Keratinocyte (primary cell): ENCODE measurements at regions not wholly inside any gene's neighbourhood (a gene's known extent, or its start where the extent isn't known, plus 50 kb on each side); places are given as distances from the start of the nearest gene placed in this dataset.

Experiments used
- DNase-seq: peaks from one replicate; pipeline ENCODE4 v3.0.0-alpha.2; 2011; ENCODE audit warnings: low read depth, missing footprints, low spot score
- FAIRE-seq: peaks from 2 replicates; lab custom pipeline; 2011; peaks lifted over from hg19 to GRCh38; lab: Jason Lieb, UNC
- H2AFZ ChIP-seq: 2 replicates; pipeline ENCODE4 v1.6.0; 2012; ENCODE audit warnings: low read length, control low read depth, inconsistent platforms; ENCODE audit not compliant: control insufficient read depth
- H3K27ac ChIP-seq: 2 replicates; pipeline ENCODE4 v1.5.1; 2011; ENCODE audit warnings: low read length; ENCODE audit not compliant: control insufficient read depth, insufficient read depth
- H3K27me3 ChIP-seq: 3 replicates; pipeline ENCODE4 v1.6.0; 2011; ENCODE audit warnings: low read length; ENCODE audit not compliant: control insufficient read depth, insufficient read depth; ENCODE audit errors: extremely low read depth
- H3K36me3 ChIP-seq, 2 experiments: 2 replicates in 1 of 2; 3 replicates in 1 of 2; pipeline ENCODE4 v1.5.1; 2011; ENCODE audit warnings: low read length in 2 of 2, mild to moderate bottlenecking in 1 of 2; ENCODE audit not compliant: control insufficient read depth in 2 of 2, insufficient read depth in 2 of 2; ENCODE audit errors: extremely low read depth in 1 of 2
- H3K4me1 ChIP-seq: 3 replicates; pipeline ENCODE4 v1.5.1; 2011; ENCODE audit warnings: low read length; ENCODE audit not compliant: control insufficient read depth, insufficient read depth; ENCODE audit errors: extremely low read depth
- H3K4me2 ChIP-seq: 3 replicates; pipeline ENCODE4 v1.6.0; 2011; ENCODE audit warnings: low read depth, low read length; ENCODE audit not compliant: control insufficient read depth, insufficient read depth; ENCODE audit errors: extremely low read depth
- H3K4me3 ChIP-seq, 3 experiments: fragments of 200-600 bp in 1 of 3; sonication (generic) in 1 of 3; 2 replicates in 2 of 3; 3 replicates in 1 of 3; pipeline ENCODE4 v1.5.1; 2011 to 2016; ENCODE audit warnings: low read length in 3 of 3, mild to moderate bottlenecking in 3 of 3, control low read depth in 2 of 3, inconsistent platforms in 1 of 3, low read depth in 1 of 3, mixed read lengths in 1 of 3, mixed run types in 1 of 3, moderate library complexity in 1 of 3; ENCODE audit not compliant: control insufficient read depth in 2 of 3, insufficient read depth in 2 of 3; ENCODE audit errors: extremely low read depth in 1 of 3
- H3K79me2 ChIP-seq: 2 replicates; pipeline ENCODE4 v1.6.0; 2012; ENCODE audit warnings: low read length; ENCODE audit not compliant: control insufficient read depth, insufficient read depth
- H3K9ac ChIP-seq: 3 replicates; pipeline ENCODE4 v1.6.0; 2011; ENCODE audit warnings: low read length; ENCODE audit not compliant: control insufficient read depth, insufficient read depth; ENCODE audit errors: extremely low read depth
- H3K9me1 ChIP-seq: 3 replicates; pipeline ENCODE4 v1.6.0; 2011; ENCODE audit warnings: low read length; ENCODE audit not compliant: control insufficient read depth, insufficient read depth; ENCODE audit errors: extremely low read depth
- H3K9me3 ChIP-seq: 2 replicates; pipeline ENCODE4 v1.5.1; 2012; ENCODE audit warnings: low read depth, low read length; ENCODE audit not compliant: control insufficient read depth
- H4K20me1 ChIP-seq: 3 replicates; pipeline ENCODE4 v1.6.0; 2011; ENCODE audit warnings: low read length; ENCODE audit not compliant: control insufficient read depth, insufficient read depth; ENCODE audit errors: extremely low read depth
- EZH2 ChIP-seq: IDR thresholded peaks from one replicate; pipeline ENCODE4 v1.6.1; 2012; ENCODE audit warnings: inconsistent platforms, mild to moderate bottlenecking, low read length, moderate library complexity
- dilution Hi-C: fragments of 300-500 bp; cut with MboI; formaldehyde crosslinking; loops from one replicate; pipeline ENCODE4 v1.7.0; 2020; ENCODE audit warnings: low sequenced_read_pairs; ENCODE audit not compliant: extremely low pct_ligation_motif_present
- TF ChIP-seq, protein P1 (sequence below), 3 experiments: IDR thresholded peaks in 1 of 3; conservative IDR thresholded peaks in 1 of 3; optimal IDR thresholded peaks in 1 of 3; 2 replicates in 2 of 3; 3 replicates in 1 of 3; pipeline versions ENCODE3 to v1.5.1; 2011; ENCODE audit warnings: low read length in 3 of 3, mild to moderate bottlenecking in 3 of 3, moderate library complexity in 2 of 3, control low read depth in 1 of 3, inconsistent platforms in 1 of 3; ENCODE audit not compliant: insufficient read depth in 2 of 3; ENCODE audit errors: extremely low read depth in 1 of 3

GRCh38 chr16:61243954-61244353 is 792.3 kb downstream of the CDH8 start:
- FAIRE-seq: no peak
- TF ChIP-seq, protein P1, sequence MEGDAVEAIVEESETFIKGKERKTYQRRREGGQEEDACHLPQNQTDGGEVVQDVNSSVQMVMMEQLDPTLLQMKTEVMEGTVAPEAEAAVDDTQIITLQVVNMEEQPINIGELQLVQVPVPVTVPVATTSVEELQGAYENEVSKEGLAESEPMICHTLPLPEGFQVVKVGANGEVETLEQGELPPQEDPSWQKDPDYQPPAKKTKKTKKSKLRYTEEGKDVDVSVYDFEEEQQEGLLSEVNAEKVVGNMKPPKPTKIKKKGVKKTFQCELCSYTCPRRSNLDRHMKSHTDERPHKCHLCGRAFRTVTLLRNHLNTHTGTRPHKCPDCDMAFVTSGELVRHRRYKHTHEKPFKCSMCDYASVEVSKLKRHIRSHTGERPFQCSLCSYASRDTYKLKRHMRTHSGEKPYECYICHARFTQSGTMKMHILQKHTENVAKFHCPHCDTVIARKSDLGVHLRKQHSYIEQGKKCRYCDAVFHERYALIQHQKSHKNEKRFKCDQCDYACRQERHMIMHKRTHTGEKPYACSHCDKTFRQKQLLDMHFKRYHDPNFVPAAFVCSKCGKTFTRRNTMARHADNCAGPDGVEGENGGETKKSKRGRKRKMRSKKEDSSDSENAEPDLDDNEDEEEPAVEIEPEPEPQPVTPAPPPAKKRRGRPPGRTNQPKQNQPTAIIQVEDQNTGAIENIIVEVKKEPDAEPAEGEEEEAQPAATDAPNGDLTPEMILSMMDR (optimal IDR thresholded peaks at IDR 0.05 in 1 of 3, IDR thresholded peaks at IDR 0.05 in 1 of 3, conservative IDR thresholded peaks at IDR 0.05 in 1 of 3; ENCODE audit: extremely low read depth in 1 of 3, insufficient read depth in 2 of 3, low read length in 3 of 3): no peak
- TF ChIP-seq EZH2: no peak
- no peak for DNase-seq
- dilution Hi-C loops: no loop called here
- no peaks in the 10 kb centered on the region for H3K36me3 ChIP-seq
- H3K4me1 ChIP-seq: no peaks in the 10 kb centered on the region
- H2AFZ ChIP-seq: no peak overlapping the region
- no peaks in the 10 kb centered on the region for H3K9me1 ChIP-seq
- H3K4me2 ChIP-seq: no peak overlapping the region
- no peaks in the 10 kb centered on the region for H3K27me3 ChIP-seq
- H3K79me2 ChIP-seq: no peaks in the 10 kb centered on the region
- H4K20me1 ChIP-seq: no peaks in the 10 kb centered on the region
- no peak overlapping the region for H3K9ac ChIP-seq
- no peak overlapping the region for H3K27ac ChIP-seq
- no peak overlapping the region for H3K4me3 ChIP-seq
- no peaks in the 10 kb centered on the region for H3K9me3 ChIP-seq

DNA sequence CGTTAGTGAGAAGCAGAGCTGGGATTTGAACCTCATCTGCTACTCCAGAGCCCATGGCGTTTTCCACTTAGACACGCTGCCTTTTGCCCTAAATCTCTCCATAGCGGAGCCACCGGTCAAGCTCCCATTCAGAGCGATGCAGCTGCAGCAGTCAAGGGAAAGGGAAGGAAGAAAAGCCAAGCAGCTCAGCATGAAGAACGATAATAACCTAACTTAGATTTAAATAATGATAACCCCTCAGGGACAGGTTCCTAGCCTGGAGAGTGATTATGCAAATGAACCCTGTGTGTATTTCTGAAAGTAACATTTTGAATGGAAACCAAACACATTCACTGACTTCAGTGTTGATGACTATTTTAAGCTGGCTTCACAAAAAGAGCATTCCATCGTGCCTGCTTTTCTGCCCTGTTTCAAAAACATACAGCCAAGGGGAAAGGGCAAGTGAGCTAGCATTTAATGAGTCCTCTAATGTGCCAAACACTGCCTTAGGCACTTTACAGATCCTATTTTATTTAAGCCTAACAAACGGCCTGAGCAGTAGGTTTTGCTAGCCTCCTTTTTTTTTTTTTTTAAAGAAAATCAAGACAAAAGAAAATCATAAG is 798.3 kb downstream of the CDH8 start:
- H3K36me3 ChIP-seq: no peaks in the 10 kb centered on the region
- no peak overlapping the region for H3K4me2 ChIP-seq
- no peak for DNase-seq
- dilution Hi-C loops: no loop called here
- H3K9me1 ChIP-seq: no peaks in the 10 kb centered on the region
- H3K9ac ChIP-seq: no peak overlapping the region
- no peaks in the 10 kb centered on the region for H3K9me3 ChIP-seq
- H3K27ac ChIP-seq: no peak overlapping the region
- no peaks in the 10 kb centered on the region for H3K27me3 ChIP-seq
- H2AFZ ChIP-seq: no peak overlapping the region
- H3K4me1 ChIP-seq: no peaks in the 10 kb centered on the region
- no peaks in the 10 kb centered on the region for H4K20me1 ChIP-seq
- FAIRE-seq: no peak
- H3K79me2 ChIP-seq: no peaks in the 10 kb centered on the region
- no peak overlapping the region for H3K4me3 ChIP-seq
- no peak for TF ChIP-seq EZH2
- TF ChIP-seq, protein P1 (optimal IDR thresholded peaks at IDR 0.05 in 1 of 3, IDR thresholded peaks at IDR 0.05 in 1 of 3, conservative IDR thresholded peaks at IDR 0.05 in 1 of 3; ENCODE audit: extremely low read depth in 1 of 3, insufficient read depth in 2 of 3, low read length in 3 of 3): no peak
